Subcutaneous abdominal adipose tissue (tissue), 5 donors: ENCODE measurements at regions not wholly inside any gene's neighbourhood (a gene's known extent, or its start where the extent isn't known, plus 50 kb on each side); places are given as distances from the start of the nearest gene placed in this dataset.

ENCODE experiments used
- H3K27ac ChIP-seq: one replicate; pipeline ENCODE4 v1.7.0; 2013; ENCODE audit warnings: low read depth, mild to moderate bottlenecking, inconsistent platforms, low read length, moderate library complexity
- H3K27me3 ChIP-seq, 5 donors: one replicate each; pipeline ENCODE4 v1.7.0; 2013; ENCODE audit warnings: low read length in 5 of 5, inconsistent platforms in 1 of 5; ENCODE audit not compliant: control insufficient read depth in 5 of 5, insufficient read depth in 4 of 5
- H3K36me3 ChIP-seq, 5 donors: one replicate each; pipeline ENCODE4 v1.7.0; 2013; ENCODE audit warnings: low read length in 5 of 5; ENCODE audit not compliant: control insufficient read depth in 5 of 5, insufficient read depth in 5 of 5
- H3K4me1 ChIP-seq, 5 donors: one replicate each; pipeline ENCODE4 v1.7.0; 2013; ENCODE audit warnings: low read length in 5 of 5, mild to moderate bottlenecking in 3 of 5, moderate library complexity in 1 of 5; ENCODE audit not compliant: control insufficient read depth in 5 of 5, insufficient read depth in 5 of 5
- H3K4me3 ChIP-seq, 5 donors: one replicate each; pipeline ENCODE4 v1.7.0; 2013; ENCODE audit warnings: low read length in 5 of 5, low read depth in 1 of 5
- H3K9ac ChIP-seq, 5 donors: one replicate each; pipeline ENCODE4 v1.7.0; 2013; ENCODE audit warnings: low read length in 5 of 5, mild to moderate bottlenecking in 4 of 5, moderate library complexity in 3 of 5
- H3K9me3 ChIP-seq, 5 donors: one replicate each; pipeline ENCODE4 v1.7.0; 2013; ENCODE audit warnings: low read length in 5 of 5; ENCODE audit not compliant: control insufficient read depth in 5 of 5
- donor health status: healthy.
- donor health status: healthy.
- donor health status: healthy.
- donor health status: healthy.
- donor health status: healthy.

DNA sequence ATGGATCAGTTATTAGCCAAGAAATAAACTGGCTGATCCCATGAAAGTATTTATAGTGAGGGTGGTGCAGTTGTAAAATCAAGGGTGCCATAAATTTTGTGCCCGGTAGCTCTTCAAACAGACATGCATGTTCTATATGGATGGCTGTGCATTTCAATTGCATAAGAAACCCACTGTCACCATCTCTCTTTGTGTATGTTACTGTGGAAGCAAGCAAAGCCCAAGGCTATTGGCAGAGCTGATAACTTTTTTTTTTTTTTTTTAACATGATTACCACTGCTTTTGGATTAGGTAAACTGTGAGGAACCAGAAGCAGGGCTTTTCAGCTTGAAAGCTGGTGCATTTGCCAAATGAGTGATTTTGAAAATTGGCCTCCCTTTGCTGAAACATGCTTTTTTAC lies 332.6 kb downstream of the SOX11 start:
- Histone ChIP-seq H3K4me1 (no peaks in the 10 kb centered on the region), H3K36me3 (no peaks in the 10 kb centered on the region), H3K27ac (no peak overlapping the region), H3K27me3 (no peaks in the 10 kb centered on the region), H3K4me3 (no peak overlapping the region), H3K9ac (no peak overlapping the region), H3K9me3 (peaks cover 0 to 2% (median 0%) of the 10 kb centered on the region in 5 donors)

GRCh38 chr2:6025391-6025790 lies 333.2 kb downstream of the SOX11 start:
- no peaks in the 10 kb centered on the region for H3K4me1 ChIP-seq
- H3K9ac ChIP-seq = no peak overlapping the region
- no peak overlapping the region for H3K27ac ChIP-seq
- no peaks in the 10 kb centered on the region for H3K36me3 ChIP-seq
- no peaks in the 10 kb centered on the region for H3K27me3 ChIP-seq
- no peak overlapping the region for H3K4me3 ChIP-seq
- peaks cover 0 to 2% (median 0%) of the 10 kb centered on the region in 5 donors for H3K9me3 ChIP-seq

- no peaks in the 10 kb centered on the region for H3K27me3 ChIP-seq
- no peak overlapping the region for H3K27ac ChIP-seq
- peaks cover 0 to 2% (median 0%) of the 10 kb centered on the region in 5 donors for H3K9me3 ChIP-seq
- H3K36me3 ChIP-seq = no peaks in the 10 kb centered on the region
- no peak overlapping the region for H3K9ac ChIP-seq
- no peak overlapping the region for H3K4me3 ChIP-seq
- no peaks in the 10 kb centered on the region for H3K4me1 ChIP-seq
Observed at GRCh38 chr2:6027066-6027465, 334.9 kb downstream of the SOX11 start.

GRCh38 chr2:6031200-6031867 lies 339.1 kb downstream of the SOX11 start:
- H3K9ac ChIP-seq = no peak overlapping the region
- no peaks in the 10 kb centered on the region for H3K36me3 ChIP-seq
- no peaks in the 10 kb centered on the region for H3K9me3 ChIP-seq
- no peaks in the 10 kb centered on the region for H3K4me1 ChIP-seq
- no peak overlapping the region for H3K4me3 ChIP-seq
- no peak overlapping the region for H3K27ac ChIP-seq
- H3K27me3 ChIP-seq = no peaks in the 10 kb centered on the region

GRCh38 chr2:6036211-6036610 lies 344.0 kb downstream of the SOX11 start:
- no peak overlapping the region for H3K27ac ChIP-seq
- no peak overlapping the region for H3K9ac ChIP-seq
- no peaks in the 10 kb centered on the region for H3K9me3 ChIP-seq
- no peaks in the 10 kb centered on the region for H3K27me3 ChIP-seq
- H3K36me3 ChIP-seq = no peaks in the 10 kb centered on the region
- no peaks in the 10 kb centered on the region for H3K4me1 ChIP-seq
- no peak overlapping the region for H3K4me3 ChIP-seq

DNA sequence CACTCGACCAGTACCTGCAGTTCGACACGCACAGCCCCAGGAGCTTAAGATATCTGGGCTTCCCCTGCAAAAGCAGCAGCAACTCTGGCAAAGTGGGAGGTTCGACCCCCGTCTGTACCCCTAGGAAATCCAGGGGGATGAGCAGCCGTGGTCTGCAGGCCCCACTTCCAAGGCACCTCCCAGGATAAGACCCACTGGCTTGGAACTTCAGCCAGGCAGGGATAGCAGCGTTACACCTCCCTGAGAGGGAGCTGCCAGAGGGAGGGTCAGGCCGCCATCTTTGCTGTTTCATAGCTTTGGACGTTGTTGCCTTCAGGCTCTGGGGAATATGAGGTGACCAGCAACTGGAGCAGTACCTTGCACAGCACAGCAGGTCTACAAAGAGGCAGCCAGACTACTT lies 351.1 kb downstream of the SOX11 start:
- Histone ChIP-seq H3K9me3 (peaks cover 0 to 4% (median 0%) of the 10 kb centered on the region in 5 donors), H3K4me3 (no peak overlapping the region), H3K27me3 (peaks cover 0 to 5% (median 3%) of the 10 kb centered on the region in 5 donors), H3K9ac (no peak overlapping the region), H3K27ac (no peak overlapping the region), H3K4me1 (no peaks in the 10 kb centered on the region), H3K36me3 (no peaks in the 10 kb centered on the region)

- no peaks in the 10 kb centered on the region for H3K4me1 ChIP-seq
- H3K27me3 ChIP-seq = peaks cover 0 to 3% (median 0%) of the 10 kb centered on the region in 5 donors
- H3K9ac ChIP-seq = no peak overlapping the region
- H3K27ac ChIP-seq = no peak overlapping the region
- H3K9me3 ChIP-seq = peaks cover 0 to 8% (median 0%) of the 10 kb centered on the region in 5 donors
- H3K36me3 ChIP-seq = no peaks in the 10 kb centered on the region
- no peak overlapping the region for H3K4me3 ChIP-seq
Observed at GRCh38 chr2:6052649-6053048, 360.5 kb downstream of the SOX11 start.

DNA sequence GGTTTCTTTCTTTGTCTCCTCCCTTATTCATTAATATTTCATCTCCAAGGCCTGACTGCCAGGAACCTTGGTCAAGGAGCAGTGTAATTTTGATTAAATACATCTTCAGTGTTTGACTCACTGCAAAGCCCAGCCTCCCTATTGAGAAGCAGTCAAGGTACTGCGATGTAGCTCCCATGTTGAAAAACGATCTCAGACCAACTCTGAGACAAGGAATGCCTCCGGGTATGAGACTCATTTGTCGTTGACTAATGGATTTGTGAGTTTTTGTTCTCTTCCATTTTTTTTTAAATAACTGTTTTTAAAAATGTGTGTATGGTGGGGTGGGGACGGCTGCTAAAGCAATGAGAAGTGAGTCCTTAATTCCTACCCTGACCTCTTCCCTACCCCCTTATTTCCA lies 361.6 kb downstream of the SOX11 start:
- H3K9ac ChIP-seq = no peak overlapping the region

GRCh38 chr2:6054161-6054671 lies 362.0 kb downstream of the SOX11 start:
- Histone ChIP-seq H3K9me3 (peaks cover 0 to 8% (median 0%) of the 10 kb centered on the region in 5 donors), H3K27ac (no peak overlapping the region), H3K36me3 (no peaks in the 10 kb centered on the region), H3K4me3 (no peak overlapping the region), H3K27me3 (peaks cover 0 to 3% (median 0%) of the 10 kb centered on the region in 5 donors), H3K4me1 (no peaks in the 10 kb centered on the region), H3K9ac (no peak overlapping the region)

More for the DNA sequence above, 361.6 kb downstream of the SOX11 start:
- no peaks in the 10 kb centered on the region for H3K4me1 ChIP-seq
- no peak overlapping the region for H3K4me3 ChIP-seq
- H3K36me3 ChIP-seq = no peaks in the 10 kb centered on the region
- no peak overlapping the region for H3K27ac ChIP-seq
- peaks cover 0 to 8% (median 0%) of the 10 kb centered on the region in 5 donors for H3K9me3 ChIP-seq
- H3K27me3 ChIP-seq = peaks cover 0 to 3% (median 0%) of the 10 kb centered on the region in 5 donors

GRCh38 chr2:6060992-6061663 lies 368.9 kb downstream of the SOX11 start:
- H3K36me3 ChIP-seq = no peaks in the 10 kb centered on the region
- no peaks in the 10 kb centered on the region for H3K27me3 ChIP-seq
- no peaks in the 10 kb centered on the region for H3K9me3 ChIP-seq
- H3K4me1 ChIP-seq = no peaks in the 10 kb centered on the region
- H3K4me3 ChIP-seq = no peak overlapping the region
- no peak overlapping the region for H3K9ac ChIP-seq
- H3K27ac ChIP-seq = no peak overlapping the region
